HG02840 (cell line): ENCODE measurements at regions not wholly inside any gene's neighbourhood (a gene's known extent, or its start where the extent isn't known, plus 50 kb on each side); places are given as distances from the start of the nearest gene placed in this dataset.
"Not testable (repeated sequence)": the region's sequence is repeated elsewhere in the genome, so short reads cannot be mapped to it uniquely, and the experiment has no call there.

Experiments used
- ATAC-seq: cut with Tn5 transposase; IDR thresholded peaks from one replicate; pipeline ENCODE4 v1.9.1; 2021; ENCODE audit warnings: mild to moderate bottlenecking, moderate library complexity, moderate number of reproducible peaks; ENCODE audit not compliant: unreplicated experiment, low FRiP score

- no peak for ATAC-seq
Measured at GRCh38 chr9:40909821-40910220, 218.7 kb downstream of the FOXD4L6 start.

- not testable (repeated sequence) for ATAC-seq
Measured at GRCh38 chr9:40909111-40909510, 219.4 kb downstream of the FOXD4L6 start.

GRCh38 chr9:40907657-40908624, 220.5 kb downstream of the FOXD4L6 start:
- no peak for ATAC-seq

GRCh38 chr9:40906879-40907278, 221.6 kb downstream of the FOXD4L6 start:
- ATAC-seq = not testable (repeated sequence)

GRCh38 chr9:40892315-40892714, 236.2 kb downstream of the FOXD4L6 start:
- not testable (repeated sequence) for ATAC-seq

- ATAC-seq = not testable (repeated sequence)
Measured at GRCh38 chr9:40885858-40886257, 242.6 kb downstream of the FOXD4L6 start.

- not testable (repeated sequence) for ATAC-seq
Measured at GRCh38 chr9:40884902-40885490, 243.5 kb downstream of the FOXD4L6 start.

GRCh38 chr9:40884072-40884901, 244.2 kb downstream of the FOXD4L6 start:
- ATAC-seq = no peak

GRCh38 chr9:40883423-40884071, 244.9 kb downstream of the FOXD4L6 start:
- not testable (repeated sequence) for ATAC-seq

GRCh38 chr9:40873753-40874295, 254.7 kb downstream of the FOXD4L6 start:
- not testable (repeated sequence) for ATAC-seq

GRCh38 chr9:40868437-40868836, 260.0 kb downstream of the FOXD4L6 start:
- ATAC-seq = not testable (repeated sequence)
